Stimulated activated CD8-positive, alpha-beta memory T cell treated with anti-CD3 and anti-CD28 coated beads, Interleukin-4, amount 100 ng/mL, for 24 hours (primary cell): ENCODE measurements at regions not wholly inside any gene's neighbourhood (a gene's known extent, or its start where the extent isn't known, plus 50 kb on each side); places are given as distances from the start of the nearest gene placed in this dataset.
"Not testable (repeated sequence)": the region's sequence is repeated elsewhere in the genome, so short reads cannot be mapped to it uniquely, and the experiment has no call there.

Experiments
- DNase-seq: peaks from one replicate; pipeline ENCODE4 v3.0.0-alpha.2; 2020; ENCODE audit warnings: low read depth

DNA sequence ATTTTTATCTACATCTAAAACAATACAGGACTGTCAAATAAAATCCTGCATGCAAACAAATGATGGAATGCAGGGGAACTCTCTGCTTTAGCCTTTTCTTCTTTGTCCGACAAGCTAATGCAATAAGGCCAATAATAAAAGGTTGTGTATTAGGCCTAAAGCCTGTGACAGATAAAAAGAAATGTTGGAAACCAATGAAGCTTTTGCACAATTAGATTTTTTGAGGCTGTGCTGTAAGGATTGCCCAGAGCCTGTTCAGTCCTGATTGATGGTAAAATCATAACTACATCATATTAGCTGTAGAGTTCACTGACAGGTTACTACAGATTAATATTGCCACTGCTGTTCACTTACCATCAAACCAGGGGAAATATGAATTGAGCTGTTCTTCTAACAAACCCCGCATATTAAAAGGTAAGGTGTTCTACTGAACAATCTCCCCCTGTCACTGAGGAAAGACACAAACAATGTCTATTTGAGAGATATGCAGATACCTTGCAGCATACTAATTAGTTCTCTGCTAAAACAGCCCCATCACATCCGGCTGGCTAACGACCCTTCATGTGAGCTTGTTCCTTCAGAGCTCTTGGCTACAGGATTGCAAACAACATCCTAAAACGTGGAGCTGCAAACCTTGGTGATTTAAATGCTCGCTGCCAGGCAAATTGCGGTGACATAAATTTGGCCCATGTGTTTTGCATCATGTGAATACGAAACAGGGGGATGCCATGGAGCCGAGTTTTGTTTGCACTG is 305.4 kb downstream of the MTX2 start:
- DNase-seq, result no peak

GRCh38 chr2:176575237-176575744 is 306.0 kb downstream of the MTX2 start:
- DNase-seq, result no peak

DNA sequence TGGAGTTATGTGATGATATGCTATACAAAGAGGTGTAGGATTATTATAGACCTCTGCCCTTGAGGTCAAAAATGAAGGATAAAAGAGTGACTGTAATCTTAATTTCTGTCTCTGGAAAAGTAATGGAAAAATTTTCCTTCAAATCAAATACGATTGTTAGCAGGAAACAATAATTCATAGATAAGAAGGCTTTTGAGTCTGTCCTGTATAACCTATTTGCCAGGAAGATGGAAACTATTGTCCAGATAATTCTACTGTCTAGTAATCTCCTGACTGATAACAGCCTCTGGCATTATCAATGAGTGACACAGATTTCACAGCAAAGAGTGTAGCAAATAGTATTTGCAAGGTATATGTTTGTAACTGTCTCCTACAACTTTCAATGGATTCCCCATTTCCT is 307.8 kb downstream of the MTX2 start:
- no peak for DNase-seq

- not testable (repeated sequence) for DNase-seq
Measured at GRCh38 chr2:176578292-176578691, 309.1 kb downstream of the MTX2 start.

DNA sequence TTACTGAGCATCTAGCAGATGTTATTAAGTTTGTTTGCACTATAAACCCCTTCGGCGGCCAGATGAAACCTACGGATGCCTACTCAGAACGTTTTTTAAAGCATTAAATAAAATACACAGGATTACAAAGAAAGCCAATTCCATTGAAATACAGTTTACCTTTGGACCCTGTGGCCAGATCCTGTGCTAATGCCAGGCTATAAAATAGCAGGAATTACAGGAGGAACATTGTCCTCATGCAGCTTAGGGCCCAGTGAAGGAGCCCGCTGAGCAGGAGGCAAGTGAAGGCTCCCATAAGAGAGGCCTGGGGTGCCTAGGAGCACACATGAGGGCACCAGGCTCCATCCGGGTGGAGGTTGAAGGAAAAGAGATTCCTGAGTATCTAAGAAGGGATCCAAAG is 310.4 kb downstream of the MTX2 start:
- no peak for DNase-seq

DNA sequence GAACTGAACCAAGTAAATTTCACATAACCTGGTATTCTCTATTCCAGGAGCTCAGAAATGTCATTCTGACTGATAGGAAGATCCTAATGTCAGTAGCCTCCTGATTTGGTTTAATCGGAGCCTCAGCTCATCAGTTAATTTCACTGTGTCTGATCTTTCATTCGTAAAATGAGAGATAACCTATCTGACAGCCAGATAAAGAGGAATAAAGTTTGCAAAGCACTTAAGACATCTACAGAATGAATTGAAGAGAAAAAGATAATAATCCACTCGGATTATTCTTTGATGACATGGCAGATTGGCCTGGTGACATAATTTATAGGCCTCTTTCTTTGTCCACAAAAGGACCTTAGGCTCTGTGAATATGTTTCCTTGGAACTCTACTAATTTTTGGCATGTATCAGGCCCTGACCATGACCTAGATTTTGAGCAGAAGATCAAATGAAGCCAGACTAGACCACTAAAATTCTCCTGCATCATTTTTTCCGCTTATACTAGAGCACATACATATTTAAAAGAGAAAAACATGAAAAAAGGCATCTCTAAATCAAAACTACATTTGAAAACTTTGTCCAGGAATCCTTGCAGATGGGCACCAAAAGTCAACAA is 312.4 kb downstream of the MTX2 start:
- DNase-seq, result no peak

DNA sequence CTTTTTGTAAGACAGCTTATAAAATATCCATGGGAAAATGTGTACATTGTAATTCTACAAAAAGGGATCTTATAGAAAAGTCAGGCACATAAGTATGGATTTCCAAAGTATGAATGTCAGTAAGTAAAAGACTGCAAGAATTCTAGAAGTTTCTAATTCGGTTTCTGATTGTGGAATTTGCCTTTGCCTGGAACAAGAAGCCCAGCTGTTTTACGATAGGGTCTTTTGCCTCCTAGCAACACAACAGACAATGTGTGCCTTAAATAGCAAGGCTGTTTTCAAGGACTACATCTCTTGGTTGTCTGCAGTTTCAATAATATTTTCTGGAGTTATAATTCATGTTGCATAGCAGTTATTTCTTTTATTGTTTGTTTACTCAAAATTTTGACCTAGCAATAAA is 312.9 kb downstream of the MTX2 start:
- DNase-seq, result no peak

DNA sequence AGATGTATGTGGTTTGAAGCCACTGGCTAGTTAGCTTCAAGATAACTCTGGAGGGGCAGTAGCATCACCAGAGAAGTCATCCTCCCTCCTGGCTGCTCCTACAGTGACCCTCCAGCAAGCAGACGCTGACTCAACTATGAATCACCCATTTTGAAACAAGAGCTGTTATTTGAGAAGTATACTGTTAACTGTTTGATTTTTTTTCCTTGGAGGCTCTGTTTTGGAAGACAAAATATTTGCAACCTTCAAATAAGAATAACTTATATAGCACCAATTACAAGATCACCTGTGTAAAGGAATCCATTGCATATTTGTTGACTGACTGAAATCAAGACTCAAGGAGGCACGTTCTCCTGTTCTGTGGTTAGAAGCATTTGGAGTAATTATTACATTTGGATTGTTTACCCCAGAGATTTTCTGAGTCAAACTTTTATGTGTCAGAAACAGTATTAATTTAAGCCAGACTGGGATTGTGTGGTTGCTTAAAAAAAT is 313.8 kb downstream of the MTX2 start:
- no peak for DNase-seq

- DNase-seq, result no peak
Measured at GRCh38 chr2:176583607-176584006, 314.4 kb downstream of the MTX2 start.

GRCh38 chr2:176584333-176584732 is 315.1 kb downstream of the MTX2 start:
- DNase-seq, result no peak

- DNase-seq, result no peak
Measured at GRCh38 chr2:176585291-176585690, 316.0 kb downstream of the MTX2 start.

GRCh38 chr2:176585791-176586190 is 316.5 kb downstream of the MTX2 start:
- no peak for DNase-seq

DNA sequence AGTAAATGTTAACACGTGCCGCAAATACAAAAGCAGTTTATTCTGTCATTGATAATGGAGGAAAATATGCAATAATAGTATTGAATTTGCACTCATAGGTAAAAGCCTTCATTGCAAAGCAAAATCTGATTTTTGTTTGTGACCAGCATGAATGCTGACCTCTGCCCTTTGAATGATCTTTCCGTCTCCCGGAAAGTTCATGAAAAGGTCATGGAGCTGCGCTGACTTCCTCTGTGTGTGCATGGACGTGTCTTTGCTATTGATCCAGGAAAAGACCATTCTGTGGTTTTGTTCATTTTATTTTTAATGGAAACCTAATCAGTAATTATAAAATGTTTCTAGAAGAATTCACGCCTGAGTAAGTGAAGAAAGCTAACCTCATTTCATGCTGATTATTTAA is 320.0 kb downstream of the MTX2 start:
- DNase-seq, result no peak

GRCh38 chr2:176589825-176590440 is 320.7 kb downstream of the MTX2 start:
- no peak for DNase-seq

GRCh38 chr2:176592216-176592615 is 323.0 kb downstream of the MTX2 start:
- DNase-seq, result no peak

DNA sequence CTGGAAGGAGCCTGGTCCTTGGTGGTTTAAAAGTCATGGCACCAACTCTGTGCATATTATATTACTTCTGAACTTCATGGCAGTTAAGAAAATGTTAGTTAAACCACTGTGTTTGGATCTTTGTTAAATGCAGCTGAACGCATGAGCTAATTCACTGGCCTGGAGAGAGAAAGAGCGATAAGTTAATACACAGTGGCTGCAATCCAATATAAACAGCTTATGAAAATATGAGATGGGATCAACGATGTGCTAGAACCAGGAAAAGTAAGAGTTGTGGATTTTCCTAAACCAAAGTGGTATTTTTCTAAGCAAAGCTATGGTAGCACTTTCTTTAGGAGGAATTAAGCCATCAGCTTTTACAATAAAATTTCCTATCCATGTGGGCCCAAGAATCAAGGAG is 326.7 kb downstream of the MTX2 start:
- DNase-seq, result no peak

- DNase-seq, result no peak
Measured at GRCh38 chr2:176597916-176598315, 328.7 kb downstream of the MTX2 start.

DNA sequence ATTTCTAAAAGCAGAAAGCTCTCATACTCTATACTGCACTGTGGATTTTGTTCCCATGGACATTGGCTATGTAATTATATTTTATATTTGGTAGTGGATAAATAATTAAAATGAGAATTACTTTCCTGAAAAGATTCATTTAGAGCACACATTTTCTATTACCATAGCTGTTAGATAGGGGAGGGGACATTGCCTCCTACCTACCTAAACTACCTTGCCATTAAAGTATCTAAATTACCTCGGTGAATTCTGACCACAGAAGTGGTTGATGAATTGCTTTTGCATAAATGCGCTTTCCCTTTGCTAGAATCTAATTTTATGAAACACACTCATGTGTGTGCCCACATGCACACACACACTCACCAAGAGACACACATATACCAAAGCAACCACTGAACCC is 329.1 kb downstream of the MTX2 start:
- DNase-seq, result no peak

DNA sequence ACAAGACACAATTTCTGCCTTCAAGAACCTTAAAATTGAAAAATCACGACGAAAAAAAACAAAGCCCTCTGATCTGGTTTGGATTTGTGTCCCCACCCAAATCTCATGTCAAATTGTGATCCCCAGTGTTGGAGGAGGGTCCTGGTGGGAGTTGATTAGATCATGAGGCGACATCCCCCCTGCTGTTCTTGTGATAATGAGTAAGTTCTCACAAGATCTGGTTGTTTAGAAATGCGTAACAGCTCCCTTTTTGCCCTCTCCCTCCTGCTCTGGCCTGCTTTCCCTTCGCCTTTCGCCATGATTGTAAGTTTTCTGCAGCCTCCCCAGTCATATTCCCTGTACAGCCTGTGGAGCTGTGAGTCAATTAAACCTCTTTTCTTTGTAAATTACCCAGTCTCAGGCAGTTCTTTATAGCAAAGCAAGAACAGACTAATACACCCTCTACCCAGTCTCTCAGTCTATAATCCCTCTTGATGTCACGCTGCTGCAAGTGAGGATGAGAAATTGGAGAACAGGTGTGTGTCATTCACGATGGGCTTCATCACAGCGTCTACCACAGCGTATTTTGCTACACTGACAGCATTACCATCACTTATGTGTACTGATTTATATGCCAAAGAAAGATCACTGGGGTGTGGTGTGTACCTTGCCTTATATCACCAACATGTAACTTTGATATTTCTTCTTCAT is 330.7 kb downstream of the MTX2 start:
- no peak for DNase-seq

DNA sequence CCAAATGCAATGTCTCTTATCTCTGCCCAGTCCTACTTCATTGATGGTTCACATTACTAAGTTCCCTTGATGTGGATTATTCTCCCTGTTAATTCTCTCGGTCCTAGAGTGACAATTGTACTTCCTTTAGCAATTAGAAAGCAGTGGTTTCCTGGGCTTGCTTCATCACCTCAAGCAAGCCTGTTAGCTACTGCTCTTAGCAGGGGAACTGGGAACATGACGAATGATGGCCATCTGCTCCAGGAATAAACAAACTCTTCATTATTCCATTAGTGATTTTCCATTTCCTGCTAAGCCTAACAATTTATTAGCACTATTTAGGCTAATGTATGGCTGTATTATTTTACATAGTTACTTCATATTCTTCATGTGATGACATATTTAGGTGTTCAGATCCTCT is 331.8 kb downstream of the MTX2 start:
- no peak for DNase-seq

- DNase-seq, result no peak
Measured at GRCh38 chr2:176612036-176612435, 342.8 kb downstream of the MTX2 start.

DNA sequence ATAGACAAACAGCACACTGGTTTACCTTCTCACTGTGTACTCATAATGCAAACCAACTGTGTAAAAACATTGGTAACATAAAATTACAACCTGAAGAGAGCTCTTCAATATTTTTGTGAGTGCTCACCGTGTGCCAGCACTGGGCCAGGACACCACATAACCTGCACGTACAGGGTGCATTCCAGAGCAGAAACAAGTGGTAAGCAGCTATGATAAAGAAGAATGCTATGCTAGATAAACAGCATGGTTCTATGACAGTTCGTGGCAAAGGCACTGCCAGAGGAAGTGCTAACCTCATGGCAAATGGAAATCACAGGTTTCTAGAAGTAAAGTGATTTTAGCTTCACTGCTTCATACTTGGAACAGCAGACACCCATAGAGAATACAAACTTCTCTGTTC is 343.5 kb downstream of the MTX2 start:
- DNase-seq, result no peak
